Mesenchymal stem cell (in vitro differentiated cells and primary cell): ENCODE measurements at regions not wholly inside any gene's neighbourhood (a gene's known extent, or its start where the extent isn't known, plus 50 kb on each side); places are given as distances from the start of the nearest gene placed in this dataset.

Experiments used
- DNase-seq: peaks from one replicate; pipeline ENCODE4 v3.0.0-alpha.2; 2013
- H2AFZ ChIP-seq: one replicate; pipeline ENCODE4 v1.6.1; 2013; ENCODE audit warnings: low read depth, mild to moderate bottlenecking, control low read depth, inconsistent platforms, low read length, moderate library complexity
- H2AK5ac ChIP-seq: 2 replicates; pipeline ENCODE4 v1.6.1; 2013; ENCODE audit warnings: low read length, moderate library complexity, mild to moderate bottlenecking, inconsistent platforms; ENCODE audit not compliant: severe bottlenecking
- H2BK120ac ChIP-seq: one replicate; pipeline ENCODE4 v1.6.1; 2013; ENCODE audit warnings: low read depth, mild to moderate bottlenecking, inconsistent platforms, low read length, moderate library complexity
- H2BK12ac ChIP-seq, 2 experiments: one replicate each; pipeline ENCODE4 v1.6.1; 2013; ENCODE audit warnings: inconsistent platforms in 2 of 2, low read length in 2 of 2, mild to moderate bottlenecking in 2 of 2, moderate library complexity in 2 of 2, control low read depth in 1 of 2
- H2BK15ac ChIP-seq: one replicate; pipeline ENCODE4 v1.6.1; 2013; ENCODE audit warnings: mild to moderate bottlenecking, low read depth, inconsistent platforms; ENCODE audit not compliant: poor library complexity, severe bottlenecking
- H2BK5ac ChIP-seq: 2 replicates; pipeline ENCODE4 v1.6.1; 2013; ENCODE audit warnings: low read depth, mild to moderate bottlenecking, low read length, control low read depth, inconsistent platforms; ENCODE audit not compliant: poor library complexity, severe bottlenecking
- H3K14ac ChIP-seq, 2 experiments: one replicate each; pipeline ENCODE4 v1.6.1; 2013; ENCODE audit warnings: inconsistent platforms in 2 of 2, low read length in 2 of 2, control low read depth in 1 of 2, mild to moderate bottlenecking in 1 of 2, moderate library complexity in 1 of 2
- H3K18ac ChIP-seq, 2 experiments: one replicate each; pipeline ENCODE4 v1.6.1; 2013; ENCODE audit warnings: inconsistent platforms in 2 of 2, low read length in 2 of 2, control low read depth in 1 of 2, low read depth in 1 of 2, mild to moderate bottlenecking in 1 of 2
- H3K23ac ChIP-seq, 2 experiments: one replicate each; pipeline ENCODE4 v1.6.1; 2013; ENCODE audit warnings: inconsistent platforms in 2 of 2, low read length in 2 of 2, mild to moderate bottlenecking in 2 of 2, moderate library complexity in 2 of 2, control low read depth in 1 of 2
- H3K27ac ChIP-seq: 2 replicates; pipeline ENCODE4 v1.5.1; 2013; ENCODE audit warnings: mild to moderate bottlenecking, moderate library complexity, low read length, control low read depth, inconsistent platforms; ENCODE audit not compliant: poor library complexity, severe bottlenecking
- H3K27me3 ChIP-seq, 2 experiments: 2 replicates each; pipeline versions ENCODE4 v1.6.1 to v1.7.0; 2013; ENCODE audit warnings: low read length in 2 of 2, mild to moderate bottlenecking in 2 of 2, moderate library complexity in 2 of 2, control low read depth in 1 of 2, inconsistent platforms in 1 of 2; ENCODE audit not compliant: control insufficient read depth in 1 of 2, insufficient read depth in 1 of 2
- H3K36me3 ChIP-seq, 2 experiments: 2 replicates each; pipeline versions ENCODE4 v1.6.1 to v1.7.0; 2013; ENCODE audit warnings: low read length in 2 of 2, control low read depth in 1 of 2, inconsistent platforms in 1 of 2, low read depth in 1 of 2, mild to moderate bottlenecking in 1 of 2; ENCODE audit not compliant: insufficient read depth in 2 of 2, control insufficient read depth in 1 of 2
- H3K4ac ChIP-seq, 2 experiments: one replicate each; pipeline ENCODE4 v1.6.1; 2013; ENCODE audit warnings: inconsistent platforms in 2 of 2, low read length in 2 of 2, mild to moderate bottlenecking in 2 of 2, moderate library complexity in 2 of 2, control low read depth in 1 of 2, low read depth in 1 of 2
- H3K4me1 ChIP-seq: 2 replicates; pipeline ENCODE4 v1.6.1; 2013; ENCODE audit warnings: low read depth, low read length, control low read depth; ENCODE audit not compliant: control insufficient read depth, insufficient read depth
- H3K4me2 ChIP-seq: 2 replicates; pipeline ENCODE4 v1.6.1; 2013; ENCODE audit warnings: low read length, mild to moderate bottlenecking, inconsistent platforms; ENCODE audit not compliant: poor library complexity, severe bottlenecking
- H3K4me3 ChIP-seq, 2 experiments: 2 replicates each; pipeline versions ENCODE4 v1.5.1 to v1.7.0; 2013; ENCODE audit warnings: low read length in 2 of 2, mild to moderate bottlenecking in 2 of 2, control low read depth in 1 of 2, low read depth in 1 of 2; ENCODE audit not compliant: insufficient read depth in 1 of 2
- H3K79me1 ChIP-seq: replicated peaks from 2 replicates; pipeline ENCODE4 v1.6.1; 2013; ENCODE audit warnings: mild to moderate bottlenecking, control low read depth, low read length, inconsistent platforms; ENCODE audit not compliant: poor library complexity, severe bottlenecking
- H3K9ac ChIP-seq: 2 replicates; pipeline ENCODE4 v1.7.0; 2013; ENCODE audit warnings: mild to moderate bottlenecking, low read length, moderate library complexity
- H3K9me3 ChIP-seq: 2 replicates; pipeline ENCODE4 v1.7.0; 2013; ENCODE audit warnings: mild to moderate bottlenecking, low read length; ENCODE audit not compliant: control insufficient read depth
- H4K8ac ChIP-seq: one replicate; pipeline ENCODE4 v1.6.1; 2013; ENCODE audit warnings: inconsistent platforms, mild to moderate bottlenecking, low read length, moderate library complexity
- H4K91ac ChIP-seq: one replicate; pipeline ENCODE4 v1.6.1; 2013; ENCODE audit warnings: mild to moderate bottlenecking, low read length, inconsistent platforms
- WGBS: methylation state at CpG from one replicate; pipeline ENCODE4 v1.1.7; 2013; ENCODE audit warnings: mixed read lengths; 5-methylcytosine and 5-hydroxymethylcytosine counted together

GRCh38 chr5:118017536-118017935 lies 970.8 kb downstream of the DTWD2 start:
- Histone ChIP-seq H3K27me3 (no peaks in the 10 kb centered on the region), H3K4me2 (no peak overlapping the region), H2AK5ac (no peak overlapping the region), H4K91ac (no peak overlapping the region), H3K4ac (no peak overlapping the region), H3K4me1 (no peaks in the 10 kb centered on the region), H3K14ac (no peak overlapping the region), H3K9ac (no peak overlapping the region), H3K9me3 (no peaks in the 10 kb centered on the region), H3K36me3 (no peaks in the 10 kb centered on the region), H2AFZ (no peak overlapping the region), H3K27ac (no peak overlapping the region), H2BK12ac (no peak overlapping the region), H2BK15ac (no peak overlapping the region), H3K79me1 (no peaks in the 10 kb centered on the region), H2BK5ac (no peak overlapping the region), H3K23ac (no peak overlapping the region), H2BK120ac (no peak overlapping the region), H3K4me3 (no peak overlapping the region), H3K18ac (no peak overlapping the region), H4K8ac (no peak overlapping the region)
- DNase-seq, result no peak
- 64% methylated on average over 3 of the region's 5 CpGs for WGBS

DNA sequence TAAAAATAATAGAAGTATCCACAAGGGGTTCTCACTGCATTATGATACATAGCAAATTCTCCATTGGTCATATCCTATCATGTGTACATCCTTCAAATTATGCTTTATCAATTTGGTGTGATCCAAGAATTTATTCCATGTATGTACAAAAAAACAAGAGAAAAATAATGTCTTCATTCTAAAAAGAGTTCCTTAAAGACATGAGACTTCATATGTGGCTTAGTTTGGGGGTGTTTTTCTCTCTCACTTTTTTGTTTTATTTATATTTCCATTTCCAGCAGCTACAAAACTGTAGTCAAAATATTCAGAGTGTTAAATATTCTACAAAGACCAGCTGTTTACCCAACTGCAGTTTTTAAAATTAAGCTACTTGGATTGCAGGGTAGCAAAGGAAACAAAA lies 972.0 kb downstream of the DTWD2 start:
- Histone ChIP-seq H4K91ac (no peak overlapping the region), H3K9ac (no peak overlapping the region), H3K4ac (no peak overlapping the region), H2BK15ac (no peak overlapping the region), H3K9me3 (no peaks in the 10 kb centered on the region), H3K18ac (no peak overlapping the region), H2AFZ (no peak overlapping the region), H3K27ac (no peak overlapping the region), H4K8ac (no peak overlapping the region), H3K14ac (no peak overlapping the region), H3K4me3 (no peak overlapping the region), H2BK12ac (no peak overlapping the region), H3K36me3 (no peaks in the 10 kb centered on the region), H2BK120ac (no peak overlapping the region), H2AK5ac (no peak overlapping the region), H2BK5ac (no peak overlapping the region), H3K4me1 (no peaks in the 10 kb centered on the region), H3K79me1 (no peaks in the 10 kb centered on the region), H3K4me2 (no peak overlapping the region), H3K23ac (no peak overlapping the region), H3K27me3 (no peaks in the 10 kb centered on the region)
- no peak for DNase-seq

GRCh38 chr5:118015511-118015910 lies 972.8 kb downstream of the DTWD2 start:
- H2BK120ac ChIP-seq, result no peak overlapping the region
- H3K36me3 ChIP-seq, result no peaks in the 10 kb centered on the region
- no peak overlapping the region for H2BK12ac ChIP-seq
- no peak overlapping the region for H4K91ac ChIP-seq
- no peak overlapping the region for H2AFZ ChIP-seq
- H3K23ac ChIP-seq, result no peak overlapping the region
- no peak for DNase-seq
- no peak overlapping the region for H3K18ac ChIP-seq
- H3K4me3 ChIP-seq, result no peak overlapping the region
- no peak overlapping the region for H3K14ac ChIP-seq
- H4K8ac ChIP-seq, result no peak overlapping the region
- H3K79me1 ChIP-seq, result no peaks in the 10 kb centered on the region
- H3K27me3 ChIP-seq, result no peaks in the 10 kb centered on the region
- H3K4me2 ChIP-seq, result no peak overlapping the region
- H2AK5ac ChIP-seq, result no peak overlapping the region
- H3K4me1 ChIP-seq, result no peaks in the 10 kb centered on the region
- H3K9ac ChIP-seq, result no peak overlapping the region
- no peaks in the 10 kb centered on the region for H3K9me3 ChIP-seq
- no peak overlapping the region for H3K4ac ChIP-seq
- H3K27ac ChIP-seq, result no peak overlapping the region
- 80% methylated on average over 1 of the region's 2 CpGs for WGBS
- no peak overlapping the region for H2BK15ac ChIP-seq
- H2BK5ac ChIP-seq, result no peak overlapping the region

DNA sequence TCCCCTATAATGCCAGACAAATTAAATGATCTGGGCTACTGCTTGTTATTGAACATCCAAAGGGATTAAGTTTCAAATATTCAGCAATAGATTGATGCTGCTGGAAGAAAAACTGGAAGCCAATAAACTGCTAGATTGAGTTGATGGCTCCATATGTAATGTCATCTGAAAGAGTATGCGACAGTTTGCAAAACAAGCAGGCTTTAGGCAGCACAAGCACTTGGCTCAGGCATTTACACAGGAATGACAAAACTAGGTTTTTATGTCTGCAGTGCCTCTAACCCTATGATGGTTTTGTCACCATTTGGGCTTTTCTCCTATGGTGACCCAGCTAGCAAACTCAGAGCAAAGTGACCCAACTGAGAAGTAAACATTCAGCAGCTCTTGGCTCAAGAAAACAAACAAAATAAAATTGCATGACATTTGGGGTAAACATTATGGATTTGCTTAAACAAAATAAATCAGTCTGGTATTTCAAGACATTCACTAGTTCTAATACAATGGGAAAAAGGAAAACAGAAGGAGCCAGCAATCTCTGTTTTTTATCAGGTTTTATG lies 978.5 kb downstream of the DTWD2 start:
- no peak overlapping the region for H3K23ac ChIP-seq
- no peak overlapping the region for H4K91ac ChIP-seq
- H3K9me3 ChIP-seq, result no peaks in the 10 kb centered on the region
- H2AFZ ChIP-seq, result no peak overlapping the region
- no peaks in the 10 kb centered on the region for H3K79me1 ChIP-seq
- H3K4me2 ChIP-seq, result no peak overlapping the region
- H3K27me3 ChIP-seq, result no peaks in the 10 kb centered on the region
- H2BK5ac ChIP-seq, result no peak overlapping the region
- H3K4me3 ChIP-seq, result no peak overlapping the region
- H2BK120ac ChIP-seq, result no peak overlapping the region
- H3K9ac ChIP-seq, result no peak overlapping the region
- no peak overlapping the region for H3K27ac ChIP-seq
- H2AK5ac ChIP-seq, result no peak overlapping the region
- 71% methylated on average over 1 of the region's 1 CpG for WGBS
- no peak overlapping the region for H3K4ac ChIP-seq
- H2BK12ac ChIP-seq, result no peak overlapping the region
- H3K18ac ChIP-seq, result no peak overlapping the region
- no peak overlapping the region for H4K8ac ChIP-seq
- H3K14ac ChIP-seq, result no peak overlapping the region
- H3K36me3 ChIP-seq, result no peaks in the 10 kb centered on the region
- H3K4me1 ChIP-seq, result no peaks in the 10 kb centered on the region
- no peak for DNase-seq
- H2BK15ac ChIP-seq, result no peak overlapping the region
